Stimulated activated CD4-positive, alpha-beta T cell treated with anti-CD3 and anti-CD28 coated beads, Interleukin-12 subunit alpha, Interleukin-12 subunit beta, amount 100 ng/mL, for 48 hours (primary cell): ENCODE measurements at regions not wholly inside any gene's neighbourhood (a gene's known extent, or its start where the extent isn't known, plus 50 kb on each side); places are given as distances from the start of the nearest gene placed in this dataset.

Experiments
- DNase-seq, 3 donors: peaks; one replicate each; pipeline ENCODE4 v3.0.0-alpha.2; 2020; ENCODE audit warnings: low read depth in 2 of 3, low spot score in 1 of 3

- DNase-seq: no peak
These were observed 307.7 kb downstream of the ARPP21 start for GRCh38 chr3:35946854-35947515.

- no peak for DNase-seq
These were observed 310.7 kb downstream of the ARPP21 start for GRCh38 chr3:35950021-35950420.

- no peak for DNase-seq
These were observed 315.1 kb downstream of the ARPP21 start for GRCh38 chr3:35954413-35954812.

- no peak for DNase-seq
These were observed 326.6 kb downstream of the ARPP21 start for GRCh38 chr3:35965908-35966307.

GRCh38 chr3:35966629-35967464 is 327.5 kb downstream of the ARPP21 start:
- DNase-seq: no peak

- no peak for DNase-seq
These were observed 328.8 kb downstream of the ARPP21 start for GRCh38 chr3:35968043-35968622.

- no peak for DNase-seq
These were observed 330.1 kb downstream of the ARPP21 start for GRCh38 chr3:35969406-35969805.

- DNase-seq: no peak
These were observed 331.5 kb downstream of the ARPP21 start for GRCh38 chr3:35970793-35971192.

GRCh38 chr3:35971686-35972085 is 332.4 kb downstream of the ARPP21 start:
- no peak for DNase-seq

- DNase-seq: no peak
These were observed 335.5 kb downstream of the ARPP21 start for GRCh38 chr3:35974872-35975271.

- DNase-seq: no peak
These were observed 346.8 kb downstream of the ARPP21 start for GRCh38 chr3:35986161-35986560.

- DNase-seq: no peak
These were observed 348.1 kb downstream of the ARPP21 start for GRCh38 chr3:35987386-35987785.

GRCh38 chr3:35992041-35992440 is 352.7 kb downstream of the ARPP21 start:
- DNase-seq: no peak

GRCh38 chr3:36011791-36012190 is 368.5 kb upstream of the STAC start:
- no peak for DNase-seq

GRCh38 chr3:36013425-36013824 is 366.9 kb upstream of the STAC start:
- no peak for DNase-seq

- no peak for DNase-seq
These were observed 355.1 kb upstream of the STAC start for GRCh38 chr3:36025232-36025631.

GRCh38 chr3:36032180-36033047 is 347.9 kb upstream of the STAC start:
- DNase-seq: no peak

GRCh38 chr3:36058404-36059030 is 321.8 kb upstream of the STAC start:
- DNase-seq: no peak

- no peak for DNase-seq
These were observed 319.4 kb upstream of the STAC start for GRCh38 chr3:36060950-36061349.

- DNase-seq: no peak
These were observed 316.3 kb upstream of the STAC start for GRCh38 chr3:36063992-36064391.

- DNase-seq: no peak
These were observed 315.0 kb upstream of the STAC start for GRCh38 chr3:36065321-36065720.
